ENCODE measurements at regions not wholly inside any gene's neighbourhood (a gene's known extent, or its start where the extent isn't known, plus 50 kb on each side); places are given as distances from the start of the nearest gene placed in this dataset.

- no peak for DNase-seq
- WGBS, 3 donors = 52 to 55% (median 52%) methylated on average over 7 of the region's 7 CpGs
- Histone ChIP-seq H3K9me3 (ENCODE audit: control insufficient read depth in 2 of 2, insufficient read depth in 1 of 2, low read depth in 1 of 2, low read length in 1 of 2) (no peaks in the 10 kb centered on the region), H3K27me3 (ENCODE audit: control insufficient read depth in 3 of 3, insufficient read depth in 3 of 3, low read length in 3 of 3) (peaks cover 0 to 2% (median 0%) of the 10 kb centered on the region in 3 donors), H3K4me3 (ENCODE audit: low read depth in 1 of 3, low read length in 3 of 3) (no peak overlapping the region), H3K36me3 (ENCODE audit: control insufficient read depth in 3 of 3, insufficient read depth in 2 of 3, low read depth in 1 of 3, low read length in 3 of 3) (no peaks in the 10 kb centered on the region), H3K4me1 (ENCODE audit: control insufficient read depth in 3 of 3, insufficient read depth in 2 of 3, low read depth in 1 of 3, low read length in 2 of 3) (no peaks in the 10 kb centered on the region), H3K27ac (ENCODE audit: low read depth in 1 of 3, low read length in 2 of 3) (no peak overlapping the region)
- no peak for FAIRE-seq
Measured at GRCh38 chr14:61940666-61941420, 178.6 kb downstream of the SNAPC1 start.

DNA sequence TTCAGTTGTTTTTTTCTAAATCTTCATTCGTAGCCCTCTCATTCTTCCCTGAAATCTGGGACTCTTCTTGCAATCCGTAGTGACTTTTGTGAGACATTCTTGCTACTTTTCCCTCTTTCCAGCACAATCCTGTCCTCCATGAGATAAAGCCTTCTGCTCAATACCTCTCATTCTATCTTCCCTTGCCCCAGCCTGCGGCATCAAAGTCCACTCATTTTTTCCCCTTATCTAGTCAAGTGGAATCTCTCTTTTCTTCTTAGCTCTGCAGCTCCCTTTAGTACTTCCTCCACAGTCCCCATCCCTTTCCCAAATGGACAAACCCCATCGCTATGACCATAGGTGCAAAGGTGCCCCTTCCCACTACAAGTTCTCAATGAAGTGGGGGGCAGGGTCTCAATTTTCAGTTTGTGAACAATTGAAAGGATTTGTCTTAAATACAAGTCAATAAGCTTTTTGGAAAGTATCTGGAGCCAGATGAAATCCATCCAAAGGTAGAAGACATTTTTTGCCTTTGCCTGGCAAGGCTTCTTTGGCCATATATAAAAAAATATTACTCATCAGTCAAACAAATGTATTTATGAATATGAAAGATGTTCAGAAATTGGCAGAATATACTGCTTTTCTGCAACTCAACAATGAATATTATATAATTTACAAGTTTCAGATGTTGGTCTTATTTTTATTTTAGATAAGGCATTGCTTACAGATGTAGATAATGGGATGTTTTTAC, 179.4 kb downstream of the SNAPC1 start:
- WGBS, 3 donors = 84 to 91% (median 86%) methylated on average over 4 of the region's 4 CpGs
- H3K4me3 ChIP-seq (ENCODE audit: low read depth in 1 of 3, low read length in 3 of 3) = no peak overlapping the region
- DNase-seq (no peak), FAIRE-seq (no peak)
- no peak overlapping the region for H3K27ac ChIP-seq (ENCODE audit: low read depth in 1 of 3, low read length in 2 of 3)
- H3K4me1 ChIP-seq (ENCODE audit: control insufficient read depth in 3 of 3, insufficient read depth in 2 of 3, low read depth in 1 of 3, low read length in 2 of 3) = no peaks in the 10 kb centered on the region
- no peaks in the 10 kb centered on the region for H3K9me3 ChIP-seq (ENCODE audit: control insufficient read depth in 2 of 2, insufficient read depth in 1 of 2, low read depth in 1 of 2, low read length in 1 of 2)
- peaks cover 0 to 2% (median 0%) of the 10 kb centered on the region in 3 donors for H3K27me3 ChIP-seq (ENCODE audit: control insufficient read depth in 3 of 3, insufficient read depth in 3 of 3, low read length in 3 of 3)
- H3K36me3 ChIP-seq (ENCODE audit: control insufficient read depth in 3 of 3, insufficient read depth in 2 of 3, low read depth in 1 of 3, low read length in 3 of 3) = no peaks in the 10 kb centered on the region

DNA sequence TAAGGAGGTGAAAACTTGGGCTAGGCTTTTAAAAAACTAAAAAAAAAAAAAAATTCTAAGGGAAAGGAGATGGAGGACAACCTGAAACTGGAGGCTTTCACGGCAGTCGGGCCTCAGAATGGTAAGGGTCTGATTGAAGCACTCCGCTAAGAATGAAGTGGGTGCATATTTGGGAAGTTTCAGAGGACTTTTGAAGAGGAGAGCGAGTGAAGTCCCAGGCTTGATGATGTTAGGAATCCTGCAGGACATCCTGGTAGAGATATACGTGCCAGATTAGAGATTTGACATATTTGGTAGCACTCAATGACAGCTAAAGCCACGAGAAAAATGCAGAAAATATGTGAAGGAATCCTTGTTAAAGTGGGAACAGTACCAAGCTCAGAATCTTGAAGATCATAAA, 186.2 kb downstream of the SNAPC1 start:
- 71 to 78% (median 77%) methylated on average over 6 of the region's 6 CpGs for WGBS, 3 donors
- no peak overlapping the region for H3K27ac ChIP-seq (ENCODE audit: low read depth in 1 of 3, low read length in 2 of 3)
- no peak for FAIRE-seq
- H3K36me3 ChIP-seq (ENCODE audit: control insufficient read depth in 3 of 3, insufficient read depth in 2 of 3, low read depth in 1 of 3, low read length in 3 of 3) = no peaks in the 10 kb centered on the region
- peaks cover 0 to 3% (median 0%) of the 10 kb centered on the region in 3 donors for H3K27me3 ChIP-seq (ENCODE audit: control insufficient read depth in 3 of 3, insufficient read depth in 3 of 3, low read length in 3 of 3)
- no peaks in the 10 kb centered on the region for H3K9me3 ChIP-seq (ENCODE audit: control insufficient read depth in 2 of 2, insufficient read depth in 1 of 2, low read depth in 1 of 2, low read length in 1 of 2)
- no peaks in the 10 kb centered on the region for H3K4me1 ChIP-seq (ENCODE audit: control insufficient read depth in 3 of 3, insufficient read depth in 2 of 3, low read depth in 1 of 3, low read length in 2 of 3)
- no peak for DNase-seq
- no peak overlapping the region for H3K4me3 ChIP-seq (ENCODE audit: low read depth in 1 of 3, low read length in 3 of 3)

- no peaks in the 10 kb centered on the region for H3K9me3 ChIP-seq (ENCODE audit: control insufficient read depth in 2 of 2, insufficient read depth in 1 of 2, low read depth in 1 of 2, low read length in 1 of 2)
- H3K27me3 ChIP-seq (ENCODE audit: control insufficient read depth in 3 of 3, insufficient read depth in 3 of 3, low read length in 3 of 3) = peaks cover 0 to 3% (median 0%) of the 10 kb centered on the region in 3 donors
- H3K4me3 ChIP-seq (ENCODE audit: low read depth in 1 of 3, low read length in 3 of 3) = no peak overlapping the region
- peak in 1 of 2 donors; percentile 3 for DNase-seq
- H3K4me1 ChIP-seq (ENCODE audit: control insufficient read depth in 3 of 3, insufficient read depth in 2 of 3, low read depth in 1 of 3, low read length in 2 of 3) = no peaks in the 10 kb centered on the region
- H3K27ac ChIP-seq (ENCODE audit: low read depth in 1 of 3, low read length in 2 of 3) = no peak overlapping the region
- WGBS, 3 donors = 77 to 89% (median 82%) methylated on average over 3 of the region's 3 CpGs
- H3K36me3 ChIP-seq (ENCODE audit: control insufficient read depth in 3 of 3, insufficient read depth in 2 of 3, low read depth in 1 of 3, low read length in 3 of 3) = no peaks in the 10 kb centered on the region
- no peak for FAIRE-seq
Measured at GRCh38 chr14:61950340-61950739, 188.1 kb downstream of the SNAPC1 start.

- Histone ChIP-seq H3K27ac (ENCODE audit: low read depth in 1 of 3, low read length in 2 of 3) (no peak overlapping the region), H3K9me3 (ENCODE audit: control insufficient read depth in 2 of 2, insufficient read depth in 1 of 2, low read depth in 1 of 2, low read length in 1 of 2) (no peaks in the 10 kb centered on the region), H3K36me3 (ENCODE audit: control insufficient read depth in 3 of 3, insufficient read depth in 2 of 3, low read depth in 1 of 3, low read length in 3 of 3) (no peaks in the 10 kb centered on the region), H3K4me3 (ENCODE audit: low read depth in 1 of 3, low read length in 3 of 3) (no peak overlapping the region), H3K27me3 (ENCODE audit: control insufficient read depth in 3 of 3, insufficient read depth in 3 of 3, low read length in 3 of 3) (peaks cover 0 to 3% (median 0%) of the 10 kb centered on the region in 3 donors), H3K4me1 (ENCODE audit: control insufficient read depth in 3 of 3, insufficient read depth in 2 of 3, low read depth in 1 of 3, low read length in 2 of 3) (no peaks in the 10 kb centered on the region)
- no peak for DNase-seq
- WGBS, 3 donors = 66 to 75% (median 73%) methylated on average over 1 of the region's 1 CpG
- FAIRE-seq = no peak
Measured at GRCh38 chr14:61953602-61954001, 191.4 kb downstream of the SNAPC1 start.

GRCh38 chr14:61954306-61954705, 192.1 kb downstream of the SNAPC1 start:
- no peaks in the 10 kb centered on the region for H3K36me3 ChIP-seq (ENCODE audit: control insufficient read depth in 3 of 3, insufficient read depth in 2 of 3, low read depth in 1 of 3, low read length in 3 of 3)
- peaks cover 0 to 3% (median 0%) of the 10 kb centered on the region in 3 donors for H3K27me3 ChIP-seq (ENCODE audit: control insufficient read depth in 3 of 3, insufficient read depth in 3 of 3, low read length in 3 of 3)
- H3K9me3 ChIP-seq (ENCODE audit: control insufficient read depth in 2 of 2, insufficient read depth in 1 of 2, low read depth in 1 of 2, low read length in 1 of 2) = no peaks in the 10 kb centered on the region
- no peaks in the 10 kb centered on the region for H3K4me1 ChIP-seq (ENCODE audit: control insufficient read depth in 3 of 3, insufficient read depth in 2 of 3, low read depth in 1 of 3, low read length in 2 of 3)
- H3K4me3 ChIP-seq (ENCODE audit: low read depth in 1 of 3, low read length in 3 of 3) = no peak overlapping the region
- no peak overlapping the region for H3K27ac ChIP-seq (ENCODE audit: low read depth in 1 of 3, low read length in 2 of 3)
- FAIRE-seq (no peak), DNase-seq (no peak)
- WGBS, 3 donors = 65 to 75% (median 68%) methylated on average over 3 of the region's 3 CpGs

GRCh38 chr14:61956517-61956916, 194.3 kb downstream of the SNAPC1 start:
- 92 to 95% (median 94%) methylated on average over 1 of the region's 1 CpG for WGBS, 3 donors
- Histone ChIP-seq H3K27ac (ENCODE audit: low read depth in 1 of 3, low read length in 2 of 3) (no peak overlapping the region), H3K36me3 (ENCODE audit: control insufficient read depth in 3 of 3, insufficient read depth in 2 of 3, low read depth in 1 of 3, low read length in 3 of 3) (no peaks in the 10 kb centered on the region), H3K9me3 (ENCODE audit: control insufficient read depth in 2 of 2, insufficient read depth in 1 of 2, low read depth in 1 of 2, low read length in 1 of 2) (no peaks in the 10 kb centered on the region), H3K4me1 (ENCODE audit: control insufficient read depth in 3 of 3, insufficient read depth in 2 of 3, low read depth in 1 of 3, low read length in 2 of 3) (no peaks in the 10 kb centered on the region), H3K27me3 (ENCODE audit: control insufficient read depth in 3 of 3, insufficient read depth in 3 of 3, low read length in 3 of 3) (no peaks in the 10 kb centered on the region), H3K4me3 (ENCODE audit: low read depth in 1 of 3, low read length in 3 of 3) (no peak overlapping the region)
- FAIRE-seq (no peak), DNase-seq (no peak)

DNA sequence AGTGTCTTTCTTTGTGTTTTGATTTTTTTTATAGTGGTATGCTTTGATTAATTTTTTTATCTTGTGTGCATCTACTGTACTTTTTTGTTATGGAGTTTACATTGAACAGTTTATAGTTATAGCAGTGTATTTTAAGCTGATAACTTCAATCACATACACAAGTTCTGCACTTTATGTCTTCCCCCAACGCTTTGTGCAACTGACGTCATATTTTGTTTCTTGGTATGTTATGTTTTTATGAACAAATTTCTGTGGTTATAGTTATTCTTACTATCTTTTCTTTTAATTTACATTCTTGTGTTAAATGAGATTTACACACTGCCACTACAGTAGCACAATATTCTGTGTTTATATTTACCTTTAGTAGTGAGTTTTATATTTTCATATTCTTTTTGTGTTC, 197.1 kb downstream of the SNAPC1 start:
- Histone ChIP-seq H3K9me3 (ENCODE audit: control insufficient read depth in 2 of 2, insufficient read depth in 1 of 2, low read depth in 1 of 2, low read length in 1 of 2) (no peaks in the 10 kb centered on the region), H3K36me3 (ENCODE audit: control insufficient read depth in 3 of 3, insufficient read depth in 2 of 3, low read depth in 1 of 3, low read length in 3 of 3) (no peaks in the 10 kb centered on the region), H3K27ac (ENCODE audit: low read depth in 1 of 3, low read length in 2 of 3) (no peak overlapping the region), H3K4me1 (ENCODE audit: control insufficient read depth in 3 of 3, insufficient read depth in 2 of 3, low read depth in 1 of 3, low read length in 2 of 3) (no peaks in the 10 kb centered on the region), H3K27me3 (ENCODE audit: control insufficient read depth in 3 of 3, insufficient read depth in 3 of 3, low read length in 3 of 3) (no peaks in the 10 kb centered on the region), H3K4me3 (ENCODE audit: low read depth in 1 of 3, low read length in 3 of 3) (no peak overlapping the region)
- FAIRE-seq (no peak), DNase-seq (no peak)
- 93 to 99% (median 95%) methylated on average over 2 of the region's 2 CpGs for WGBS, 3 donors

Data from small intestine (tissue), 7 donors.